AML-193 (cell line): ENCODE measurements at regions not wholly inside any gene's neighbourhood (a gene's known extent, or its start where the extent isn't known, plus 50 kb on each side); places are given as distances from the start of the nearest gene placed in this dataset.

Experiments used
- DNase-seq, 2 experiments: peaks; one replicate each; lab custom pipeline; 2025; lab: John Stamatoyannopoulos, UW

DNA sequence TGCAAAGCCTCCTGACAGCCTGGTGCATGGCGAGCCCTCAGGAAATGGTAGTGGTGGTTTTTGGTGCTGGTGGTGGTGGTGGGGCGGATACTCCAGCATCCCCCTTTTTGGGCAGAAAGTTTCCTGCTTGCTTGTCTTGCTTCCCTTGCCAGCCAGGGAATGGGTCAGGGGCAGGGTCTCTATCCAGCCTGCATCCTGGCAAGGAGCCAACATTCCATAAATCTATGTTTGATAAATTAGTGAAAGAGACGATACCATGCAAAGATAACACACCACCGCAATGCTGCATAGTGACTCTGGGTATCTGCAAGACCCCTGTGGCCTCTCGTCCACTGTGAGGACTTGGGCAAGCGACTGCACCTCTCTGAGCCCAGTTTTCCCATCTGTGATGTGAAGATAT lies 246.2 kb downstream of the LRFN2 start:
- no peak for DNase-seq

DNA sequence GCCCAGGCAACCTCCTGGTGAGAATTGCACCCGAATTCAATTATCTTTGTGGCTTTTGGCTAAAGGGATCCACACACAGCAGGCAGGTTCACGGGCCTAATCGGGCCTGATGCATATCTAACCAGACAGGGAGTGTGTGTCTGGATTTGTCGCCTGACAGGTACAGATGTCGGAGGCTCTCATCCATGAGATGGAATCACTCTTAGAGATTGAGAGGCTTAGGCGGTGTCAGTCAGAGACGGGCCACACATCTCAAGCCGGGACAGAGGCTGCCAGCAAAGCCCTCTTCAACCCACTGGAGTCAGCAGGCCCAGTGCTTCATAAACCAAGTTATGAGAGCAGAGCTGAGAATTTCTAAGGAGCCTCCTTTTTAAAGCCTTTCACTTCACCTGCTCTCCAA lies 247.0 kb downstream of the LRFN2 start:
- DNase-seq: no peak

DNA sequence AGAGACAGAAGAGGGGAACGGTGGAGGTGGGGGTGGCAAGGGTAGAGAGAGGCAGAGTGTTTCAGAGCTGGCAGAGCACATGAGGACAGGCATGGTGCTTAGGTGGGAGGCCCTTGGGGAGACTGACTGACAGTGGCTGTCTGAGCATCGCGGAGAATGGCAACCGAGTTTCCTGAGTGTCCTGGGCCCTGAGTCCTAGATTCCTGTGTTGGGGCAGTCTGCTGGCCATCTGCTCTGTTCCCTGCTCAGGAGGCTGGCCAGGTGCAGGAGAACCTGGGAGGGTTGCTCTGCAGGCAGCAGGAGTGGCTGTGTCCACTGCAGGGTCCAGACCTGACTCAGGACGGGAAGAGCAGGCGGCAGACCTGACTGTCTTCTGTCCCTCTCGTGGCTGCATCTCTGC lies 248.9 kb downstream of the LRFN2 start:
- no peak for DNase-seq

DNA sequence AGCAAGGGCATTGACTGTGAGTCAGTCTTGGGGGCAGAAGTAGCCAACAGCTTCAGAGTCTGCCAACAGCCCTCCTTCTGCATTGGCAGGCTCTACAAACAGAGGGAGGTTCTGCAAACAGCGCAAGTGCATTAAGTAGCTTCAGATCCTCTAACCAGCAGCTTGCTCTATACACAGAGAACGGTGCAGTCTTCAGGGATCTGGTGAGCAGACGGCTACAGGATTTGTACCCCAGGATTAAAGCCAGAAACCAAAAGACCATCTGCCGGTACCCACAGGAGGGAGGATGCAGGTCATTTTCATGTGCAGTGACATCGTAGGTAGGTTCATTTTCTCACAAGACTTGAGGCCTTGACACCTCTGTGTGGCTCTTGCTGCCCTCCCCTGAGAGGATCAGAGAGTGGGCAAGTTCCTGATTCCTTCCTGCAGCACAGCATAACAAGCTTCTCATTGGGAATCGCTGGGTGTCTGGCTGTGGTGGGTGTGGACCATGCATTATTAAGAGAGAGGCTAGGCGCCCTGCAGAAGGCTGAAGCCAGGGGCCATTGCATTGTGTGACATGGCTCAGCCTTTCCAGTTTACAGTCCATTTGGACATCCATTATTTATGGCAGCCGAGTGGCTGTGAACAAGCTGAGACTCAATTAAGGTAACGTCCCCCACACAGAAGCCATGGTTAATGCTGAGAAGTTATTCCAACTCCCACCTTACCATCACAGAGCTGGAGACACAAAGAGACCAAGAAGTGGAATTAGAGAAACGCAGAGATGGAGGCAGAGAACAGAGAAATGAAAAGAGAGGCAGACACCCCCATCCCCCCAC lies 250.0 kb downstream of the LRFN2 start:
- no peak for DNase-seq

DNA sequence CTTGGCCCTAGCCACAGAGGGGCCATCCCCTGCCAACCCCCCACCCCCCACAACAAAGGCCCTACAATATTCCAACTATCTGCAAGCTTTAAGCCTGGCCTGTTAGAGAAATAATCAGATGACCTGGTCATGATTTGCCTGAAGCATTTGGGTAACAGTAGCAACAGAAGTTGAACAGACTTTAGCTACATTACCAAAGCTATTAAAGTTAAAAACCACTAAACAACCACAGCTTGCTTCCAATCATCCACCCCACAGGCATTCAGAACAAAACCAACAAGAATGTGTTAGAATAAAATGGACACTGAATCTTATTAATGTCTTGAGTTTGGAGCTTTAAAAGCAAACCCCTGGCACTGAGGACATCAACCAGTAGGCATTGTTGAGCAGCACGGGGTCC lies 250.9 kb downstream of the LRFN2 start:
- DNase-seq: no peak

DNA sequence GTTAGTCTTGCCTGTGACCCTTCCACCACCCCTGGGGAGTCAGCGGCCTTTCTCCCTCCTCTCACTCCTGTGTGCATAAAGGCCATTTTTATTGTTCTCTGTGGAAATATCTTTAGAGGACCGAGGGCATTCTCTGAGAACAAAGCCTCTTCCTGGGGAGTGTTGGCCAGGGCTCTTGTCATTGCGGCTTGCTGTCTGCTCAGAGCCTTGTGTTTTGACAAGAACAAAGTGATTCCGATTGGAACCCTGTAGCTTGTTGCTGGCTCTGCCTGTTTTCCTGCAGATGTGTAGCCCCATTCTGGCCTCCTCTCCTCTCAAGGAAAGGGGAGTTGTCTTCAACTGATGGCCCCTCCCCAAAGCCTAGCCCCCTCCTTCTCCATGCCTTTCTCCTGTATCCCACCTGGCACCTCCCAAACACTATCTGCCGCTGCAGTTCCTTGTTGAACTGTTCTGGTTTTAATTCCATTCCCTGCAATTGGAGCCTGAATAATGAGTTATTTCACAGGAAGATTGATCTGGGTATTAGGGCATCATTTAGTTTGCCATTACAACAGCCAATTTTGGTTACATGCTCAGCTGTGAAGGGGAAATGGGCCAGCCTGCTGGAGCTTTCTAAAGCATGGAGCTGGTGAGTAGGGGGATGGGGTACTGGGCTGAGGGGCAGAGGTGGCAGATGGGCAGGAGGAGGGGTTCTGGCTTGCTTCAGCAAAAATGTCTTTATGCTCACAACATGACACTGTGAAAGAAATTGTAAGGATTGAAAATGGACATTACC lies 252.5 kb downstream of the LRFN2 start:
- DNase-seq: no peak

DNA sequence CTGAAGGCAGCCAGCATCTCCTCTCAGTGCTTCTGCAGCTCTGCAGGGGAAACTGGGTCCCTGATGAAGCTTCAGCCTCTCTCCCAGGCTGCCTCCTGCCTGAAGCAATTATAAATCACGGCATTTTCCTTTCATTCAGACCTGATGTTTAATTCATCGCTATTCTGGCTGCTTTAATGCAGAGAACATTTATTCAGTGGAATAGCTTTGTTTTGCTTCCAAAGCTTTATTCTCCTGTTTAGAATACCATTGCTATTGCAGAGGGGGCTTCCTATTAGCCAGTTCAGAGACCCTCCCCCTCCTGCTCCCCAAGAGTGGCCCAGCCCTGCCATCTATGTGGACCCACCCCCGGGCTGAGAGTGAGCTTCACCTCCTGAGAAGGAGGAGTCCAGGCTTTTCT lies 255.6 kb downstream of the LRFN2 start:
- no peak for DNase-seq

DNA sequence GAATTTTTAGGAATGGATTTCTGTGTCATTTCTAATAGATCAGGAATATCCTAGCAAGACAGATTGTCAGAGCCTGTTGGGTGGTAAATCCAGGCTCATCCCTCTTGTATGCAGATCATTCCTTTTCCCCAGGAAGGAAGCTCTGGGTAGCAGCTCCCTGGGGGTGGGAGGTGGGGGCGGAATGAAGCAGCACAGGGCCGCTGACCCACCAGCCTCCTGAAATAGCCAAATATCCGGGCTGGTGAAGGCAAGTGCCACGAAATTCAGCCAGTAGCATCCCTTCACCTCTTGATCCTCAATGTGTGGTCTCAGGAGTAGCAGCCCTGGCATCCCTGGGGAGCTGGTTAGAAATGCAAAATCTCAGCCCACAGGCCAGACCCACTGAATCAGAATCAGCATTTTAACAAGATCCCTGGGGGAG lies 256.9 kb downstream of the LRFN2 start:
- DNase-seq: no peak

DNA sequence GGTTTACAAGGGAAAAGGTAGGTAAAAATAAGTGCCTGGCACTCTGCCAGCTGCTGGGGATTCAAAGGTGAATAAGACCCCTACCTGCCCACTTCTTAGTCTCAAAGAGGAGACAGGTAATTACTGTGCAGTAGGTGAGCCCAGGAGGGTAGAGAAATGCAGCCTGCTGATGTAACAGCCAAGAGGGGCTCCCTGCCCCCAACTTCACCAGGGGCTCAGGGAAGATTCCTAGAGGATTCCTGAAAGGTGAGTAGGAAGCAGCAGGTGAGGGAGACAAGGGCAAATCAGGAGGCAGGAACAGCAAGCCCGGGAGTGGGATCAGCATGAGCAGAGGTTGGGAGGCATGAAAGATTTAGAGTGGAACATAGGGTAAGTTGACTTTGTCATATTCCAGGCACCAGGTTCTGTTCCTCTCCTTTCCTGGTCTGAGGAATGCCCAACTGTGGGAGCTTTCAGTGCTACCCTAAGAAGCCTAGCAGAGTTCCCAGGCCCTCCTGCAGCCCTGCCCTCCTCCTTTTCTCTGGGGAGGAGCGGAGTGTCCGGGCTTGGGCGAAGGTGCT lies 258.1 kb downstream of the LRFN2 start:
- no peak for DNase-seq

DNA sequence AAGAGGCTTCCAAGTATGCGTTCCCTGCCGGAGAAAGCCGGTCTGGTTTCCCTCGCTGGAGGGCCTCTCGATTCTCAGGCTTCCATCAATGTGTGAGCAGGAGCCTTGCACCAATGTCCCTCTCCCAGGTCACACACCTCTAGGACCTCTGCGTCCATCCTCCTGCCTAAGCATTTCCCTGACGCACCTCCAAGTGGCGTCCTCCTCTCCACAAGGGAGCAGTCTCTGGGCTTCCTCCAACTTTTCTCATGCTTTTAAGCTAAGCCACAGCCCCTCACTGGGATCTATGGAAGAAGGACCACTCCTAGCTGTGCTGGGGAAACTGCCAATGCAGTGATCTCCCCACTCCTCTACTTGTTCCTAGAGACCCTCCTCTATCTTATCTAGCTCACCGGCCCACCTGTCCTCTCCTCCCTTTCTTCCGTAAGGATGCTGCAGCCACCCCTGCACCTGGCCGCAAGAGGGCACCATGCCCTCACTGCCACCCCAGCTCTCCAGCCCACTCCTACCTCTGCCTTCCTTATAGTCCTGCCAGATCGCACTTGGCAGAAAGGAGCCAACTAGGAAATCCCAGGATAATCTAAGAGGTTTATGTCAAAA lies 258.7 kb downstream of the LRFN2 start:
- DNase-seq: no peak

DNA sequence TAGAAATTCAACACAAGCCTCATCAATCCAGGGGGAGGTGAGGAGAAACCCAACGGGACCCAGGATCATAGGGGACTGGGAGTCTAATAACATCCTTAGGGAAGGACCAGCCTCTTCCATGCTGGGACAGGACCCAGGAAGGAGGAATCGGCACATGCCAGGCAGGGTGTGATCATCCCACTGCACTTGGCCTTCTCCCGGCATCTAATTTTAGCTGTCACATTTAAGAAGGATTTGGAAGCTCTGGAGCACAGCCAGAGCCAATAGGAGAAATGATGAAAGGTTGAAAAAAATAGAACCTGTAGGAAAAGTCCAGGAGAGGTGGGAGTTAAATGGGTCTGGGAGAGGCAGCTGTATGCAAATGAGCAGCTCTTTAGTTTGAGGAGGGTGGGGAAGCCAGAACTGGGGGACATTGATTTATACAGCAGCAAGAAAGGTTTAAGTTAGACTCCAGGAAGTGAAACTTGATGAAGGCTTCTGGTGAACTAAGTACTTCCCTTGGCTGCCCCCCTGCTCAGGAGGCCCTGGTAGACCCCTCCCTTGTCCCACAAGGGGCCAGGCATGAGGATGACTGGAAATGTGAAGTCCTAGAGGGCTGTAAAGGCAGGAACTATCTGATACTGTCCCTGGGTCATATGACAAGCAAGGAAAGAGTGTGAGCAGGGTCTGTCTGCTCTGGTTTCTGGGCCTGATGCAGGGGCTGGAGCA lies 260.3 kb downstream of the LRFN2 start:
- no peak for DNase-seq

DNA sequence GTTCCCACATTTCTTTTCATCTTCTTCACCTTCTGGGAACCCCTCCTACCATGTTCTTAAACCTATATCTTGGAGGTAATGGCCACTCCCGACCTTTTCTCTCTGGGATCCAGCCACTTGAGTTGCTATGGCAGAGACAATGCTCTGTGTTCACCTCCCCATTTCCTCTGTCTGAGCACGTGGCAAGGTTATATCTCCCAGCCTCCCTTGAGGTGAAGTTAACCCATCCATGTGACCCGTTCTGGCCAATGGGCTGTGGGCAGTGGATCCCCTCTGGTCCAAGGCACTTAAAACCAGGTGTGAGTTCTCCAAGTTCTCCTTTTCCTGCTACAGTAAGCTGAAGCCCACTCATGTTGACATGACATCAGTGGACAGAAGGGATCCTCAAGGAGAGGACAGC lies 261.4 kb downstream of the LRFN2 start:
- no peak for DNase-seq

DNA sequence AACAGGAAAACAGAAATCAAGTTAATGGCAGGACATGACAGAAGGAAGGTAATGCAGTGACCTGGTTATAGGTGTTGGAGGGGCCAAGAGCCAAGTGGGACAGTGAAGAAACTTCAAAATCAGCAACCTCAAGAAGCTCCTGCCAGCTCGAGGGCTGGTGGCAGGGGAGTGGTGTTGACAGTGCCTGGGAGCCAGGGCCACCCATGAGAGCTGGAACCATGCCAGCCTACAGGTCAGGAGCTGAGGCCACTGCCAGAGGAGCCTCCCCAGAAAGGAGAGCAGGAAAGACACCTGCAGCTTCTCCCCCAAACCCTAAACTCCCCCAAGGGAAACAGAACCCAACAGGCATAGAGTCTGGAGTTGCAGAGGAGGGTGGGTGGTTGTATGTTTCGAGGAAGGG lies 262.1 kb downstream of the LRFN2 start:
- DNase-seq: no peak

DNA sequence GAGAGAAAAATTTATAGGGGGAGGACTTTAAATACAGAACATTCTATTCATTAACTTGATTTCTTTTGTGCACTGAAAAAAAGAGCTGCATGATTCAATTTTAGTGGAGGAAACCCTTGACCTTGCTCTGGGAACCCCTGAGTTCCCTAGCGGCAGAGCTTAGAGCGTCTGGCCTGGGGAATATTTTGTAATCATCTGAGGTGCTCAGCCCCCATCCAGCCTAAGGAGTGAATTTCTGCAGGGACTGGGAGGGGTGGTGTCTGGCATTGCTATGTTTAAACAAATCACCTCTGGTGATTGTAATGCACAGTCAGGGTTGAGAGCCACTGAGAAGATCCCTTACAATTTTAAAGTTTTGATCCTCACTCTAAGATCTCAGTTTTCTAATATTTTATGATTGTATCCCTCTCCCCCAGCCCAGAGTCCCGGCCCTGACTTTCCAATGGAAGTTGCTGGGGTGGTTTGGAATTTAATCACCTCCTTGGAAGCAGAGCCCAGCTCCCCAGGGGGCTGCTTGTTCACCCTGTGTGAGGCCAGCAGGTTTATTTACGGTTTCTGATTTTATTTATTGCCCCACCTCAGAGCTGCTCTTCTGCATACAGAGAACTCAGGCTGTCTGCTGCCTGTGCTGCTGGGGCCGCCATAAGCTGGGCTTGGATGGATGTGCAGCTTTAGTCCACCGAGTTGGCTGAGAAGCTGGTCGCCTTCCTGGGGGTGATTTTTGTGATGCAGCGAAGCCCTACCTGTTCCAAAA lies 263.1 kb downstream of the LRFN2 start:
- no peak for DNase-seq

DNA sequence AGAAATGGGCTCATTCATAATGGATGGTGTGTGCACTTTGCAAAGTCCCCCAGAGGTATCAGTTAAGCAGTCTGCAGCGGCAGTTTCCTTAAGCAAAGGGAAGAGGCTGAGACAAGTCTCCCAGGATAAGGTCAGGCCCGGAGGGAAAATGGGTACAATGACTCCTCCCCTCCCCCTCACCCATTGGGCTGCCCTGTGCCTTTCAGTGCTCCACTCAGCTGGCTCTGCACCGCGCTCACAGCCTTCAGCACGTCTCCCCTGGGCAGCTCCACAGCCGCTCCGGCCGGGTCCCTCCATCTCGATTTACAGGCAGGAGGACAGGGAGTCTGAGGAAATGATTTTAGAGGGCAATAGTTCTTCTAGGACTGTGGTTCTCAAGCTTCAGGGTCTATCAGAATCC lies 264.8 kb downstream of the LRFN2 start:
- DNase-seq: no peak

DNA sequence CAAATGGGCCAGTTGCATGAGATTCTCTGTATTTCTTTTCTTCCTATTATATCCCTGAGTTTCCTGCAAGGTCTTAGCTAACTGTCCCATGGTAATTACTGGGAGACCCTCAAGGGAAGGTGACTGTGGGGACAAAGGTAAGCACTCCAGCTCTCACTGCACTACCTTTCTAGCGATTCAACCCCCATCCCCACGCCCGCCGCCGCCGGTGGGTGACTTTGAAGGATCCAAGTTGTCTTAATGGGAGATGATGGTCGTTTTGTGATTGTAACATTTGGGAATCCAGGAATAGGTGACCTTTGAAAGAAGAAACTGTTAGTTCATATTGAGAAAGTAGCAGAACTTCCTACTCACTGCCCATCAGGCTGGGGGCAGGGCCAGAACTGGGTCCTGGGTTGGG lies 265.5 kb downstream of the LRFN2 start:
- no peak for DNase-seq

DNA sequence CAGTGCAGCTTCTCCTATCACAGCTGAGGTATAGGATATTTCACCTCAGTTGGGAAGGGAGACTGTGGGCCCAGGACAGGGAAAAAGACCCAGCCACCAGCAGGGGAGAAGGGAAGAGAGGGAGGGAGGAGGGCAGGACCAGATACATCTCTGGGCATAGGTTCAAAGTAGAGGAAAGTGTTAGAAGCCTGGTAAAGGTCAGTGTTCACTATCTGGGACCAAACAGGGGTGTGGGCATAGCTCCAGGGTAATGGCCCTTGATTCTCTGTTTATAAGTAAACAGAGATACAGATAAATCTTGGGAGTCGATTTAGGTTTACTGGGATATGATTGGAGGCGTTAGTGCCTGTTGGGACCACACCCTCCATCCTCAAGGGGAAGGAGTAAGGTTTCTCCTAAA lies 266.2 kb downstream of the LRFN2 start:
- no peak for DNase-seq

DNA sequence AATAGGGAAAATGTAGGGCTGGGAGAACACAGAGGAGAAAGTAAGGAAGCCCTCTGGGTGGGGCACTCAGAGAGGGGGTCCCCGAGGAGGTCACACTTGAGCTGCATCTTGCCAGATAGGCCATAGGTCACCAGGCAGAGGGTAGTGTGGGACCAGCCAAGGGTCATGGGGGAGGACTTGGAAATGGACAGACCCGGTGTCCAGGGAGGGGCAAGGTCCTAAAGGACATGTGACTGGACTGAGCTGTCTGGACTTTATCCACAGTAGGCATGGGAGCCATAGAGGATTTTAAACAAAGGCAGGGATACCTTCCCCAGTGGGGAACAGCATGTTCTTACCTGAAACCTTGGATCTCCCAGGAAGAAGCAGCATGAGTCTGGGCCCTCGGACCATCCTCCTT lies 266.7 kb downstream of the LRFN2 start:
- DNase-seq: no peak

DNA sequence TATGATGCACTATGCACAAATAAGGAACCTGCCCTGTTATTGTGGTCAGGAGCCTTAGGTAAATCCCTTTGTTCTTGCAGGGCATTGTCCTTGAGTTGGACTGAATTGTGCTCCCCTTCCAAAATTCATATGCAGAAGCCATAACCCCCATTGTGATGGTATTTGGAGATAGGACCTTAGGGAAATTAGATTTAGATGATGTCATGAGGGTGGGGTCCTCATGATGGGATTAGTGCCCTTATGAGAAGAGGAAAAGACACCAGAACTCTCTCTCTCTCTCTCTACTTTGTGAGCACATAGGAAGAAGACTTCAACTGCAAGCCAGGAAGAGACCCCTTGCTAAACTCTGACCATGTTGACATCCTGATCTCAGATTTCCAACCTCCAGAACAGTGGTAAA lies 268.0 kb downstream of the LRFN2 start:
- DNase-seq: no peak

DNA sequence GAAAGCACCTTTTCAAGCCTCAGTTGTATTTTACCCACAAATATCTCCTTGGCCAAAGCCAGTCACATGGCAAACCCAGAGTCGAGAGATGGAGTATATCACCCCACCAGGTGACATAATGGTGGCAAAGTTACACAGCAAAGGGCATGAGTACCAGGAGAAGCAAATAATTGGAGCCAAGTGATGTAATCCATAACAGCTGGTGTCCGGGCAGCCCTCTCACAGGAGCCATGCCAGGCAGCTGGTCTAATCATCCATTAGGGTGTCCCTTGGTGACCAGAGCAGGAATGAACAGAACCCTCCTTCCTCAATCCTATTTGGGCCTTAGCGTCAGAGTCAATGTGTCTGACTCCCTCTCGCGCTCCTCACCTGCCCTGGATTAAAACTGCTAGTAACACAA lies 272.1 kb downstream of the LRFN2 start:
- DNase-seq: no peak

DNA sequence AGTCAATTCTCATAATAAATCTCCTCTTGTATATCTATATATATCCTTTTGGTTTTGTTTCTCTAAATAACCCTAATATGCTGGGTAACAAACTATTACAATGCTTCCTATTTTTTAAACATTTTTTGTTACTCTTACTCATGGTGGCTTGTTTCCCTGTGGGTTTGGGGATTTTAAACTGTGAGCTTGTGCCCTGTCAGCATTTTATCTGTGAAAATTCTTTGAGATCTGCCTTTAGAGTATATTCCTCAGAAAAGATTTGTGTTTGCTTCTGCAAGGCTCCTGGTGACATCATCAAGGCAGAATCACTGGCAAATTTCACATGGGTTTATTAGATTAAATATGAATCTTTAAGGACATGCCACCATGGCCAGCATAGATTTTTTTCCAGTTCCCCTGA lies 273.6 kb downstream of the LRFN2 start:
- no peak for DNase-seq
